HT-29 (cell line): ENCODE measurements at regions not wholly inside any gene's neighbourhood (a gene's known extent, or its start where the extent isn't known, plus 50 kb on each side); places are given as distances from the start of the nearest gene placed in this dataset.

Experiments
- DNase-seq: peaks from one replicate; pipeline ENCODE4 v3.0.0-alpha.2; 2015; ENCODE audit warnings: low spot score

DNA sequence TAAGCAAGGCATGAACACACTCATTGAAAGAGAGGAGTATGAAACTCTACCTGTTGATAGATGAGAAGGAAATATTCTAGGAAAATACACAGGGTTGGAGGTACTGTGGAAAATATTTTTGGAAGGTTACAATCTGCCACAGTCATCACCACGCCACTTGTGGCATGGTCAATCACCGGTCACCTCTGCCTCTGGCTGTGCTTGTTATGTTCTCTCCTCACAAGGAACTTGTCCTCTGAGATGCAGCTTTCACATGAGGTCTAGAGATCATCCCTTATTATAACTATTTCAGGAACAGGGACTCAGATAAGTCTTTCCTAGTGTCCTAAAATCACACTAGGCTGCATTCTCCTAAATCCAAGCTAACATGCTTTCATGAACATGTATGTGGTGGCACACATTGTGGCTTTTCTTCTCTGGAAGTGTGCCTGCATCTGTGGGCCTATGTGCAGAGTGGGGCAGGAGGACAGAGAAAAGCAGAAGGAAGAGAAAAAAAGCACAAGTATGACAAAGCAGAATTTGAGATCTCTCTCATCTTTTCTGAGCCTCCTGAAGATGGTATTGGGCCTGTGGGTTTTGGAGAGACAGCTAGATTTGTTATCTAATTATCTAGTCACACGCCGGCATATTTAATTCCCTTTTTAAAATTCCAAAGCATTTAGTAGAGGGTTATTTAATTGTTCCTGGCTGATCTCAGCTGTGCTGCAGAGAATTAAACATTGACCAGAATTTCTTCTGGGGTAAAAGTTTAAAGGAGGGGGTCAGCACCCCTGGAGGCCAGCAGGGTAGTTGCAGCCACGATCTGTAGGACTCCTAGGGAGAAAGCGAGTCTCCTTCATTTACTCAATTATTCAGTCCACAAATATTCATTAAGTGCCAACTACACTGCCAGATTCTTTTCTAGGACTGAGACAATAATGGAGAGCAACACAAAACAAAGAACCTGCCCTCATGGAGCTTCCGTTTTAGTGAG is 294.6 kb downstream of the RDH14 start:
- no peak for DNase-seq

DNA sequence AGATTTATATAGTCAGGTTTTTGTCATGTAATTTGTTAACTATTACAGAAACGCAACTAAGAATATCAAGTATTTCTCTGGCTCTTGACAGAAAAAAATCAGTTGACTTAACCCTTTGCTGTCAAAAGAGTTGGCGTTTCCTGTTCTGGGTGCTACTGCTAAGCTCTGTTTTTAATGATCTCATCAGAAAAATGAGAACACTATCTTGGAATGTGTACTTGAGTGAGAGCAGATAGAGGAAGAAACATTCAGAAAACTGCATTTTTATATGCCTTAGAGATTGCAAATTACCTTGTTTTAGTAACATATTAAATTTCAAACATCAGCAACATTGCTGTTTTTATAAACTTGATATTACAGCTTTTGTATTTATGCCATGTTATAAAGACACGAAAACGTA is 297.9 kb downstream of the RDH14 start:
- DNase-seq: no peak

DNA sequence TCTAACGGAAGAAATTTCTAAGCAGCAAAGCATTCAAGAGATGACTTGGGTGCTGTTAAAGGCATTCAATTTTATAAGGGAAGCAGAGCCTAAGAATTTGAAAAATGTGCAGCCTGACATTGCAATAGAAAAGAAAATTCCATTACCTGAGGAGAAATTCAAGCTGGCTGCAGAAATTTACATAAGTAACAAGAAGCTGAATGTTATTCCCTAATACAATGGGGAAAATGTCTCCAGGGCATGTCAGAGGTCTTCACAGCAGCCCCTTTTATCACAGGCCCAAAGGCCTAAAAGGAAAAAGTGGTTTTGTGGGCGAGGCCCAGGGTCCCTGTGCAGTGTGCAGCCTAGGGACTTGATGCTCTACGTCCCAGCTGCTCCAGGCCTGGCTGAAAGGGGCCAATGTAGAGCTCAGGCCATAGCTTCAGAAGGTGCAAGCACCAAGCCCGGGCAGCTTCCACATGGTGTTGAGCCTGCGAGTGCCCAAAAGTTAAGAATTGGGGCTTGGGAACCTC is 306.7 kb downstream of the RDH14 start:
- DNase-seq: no peak

DNA sequence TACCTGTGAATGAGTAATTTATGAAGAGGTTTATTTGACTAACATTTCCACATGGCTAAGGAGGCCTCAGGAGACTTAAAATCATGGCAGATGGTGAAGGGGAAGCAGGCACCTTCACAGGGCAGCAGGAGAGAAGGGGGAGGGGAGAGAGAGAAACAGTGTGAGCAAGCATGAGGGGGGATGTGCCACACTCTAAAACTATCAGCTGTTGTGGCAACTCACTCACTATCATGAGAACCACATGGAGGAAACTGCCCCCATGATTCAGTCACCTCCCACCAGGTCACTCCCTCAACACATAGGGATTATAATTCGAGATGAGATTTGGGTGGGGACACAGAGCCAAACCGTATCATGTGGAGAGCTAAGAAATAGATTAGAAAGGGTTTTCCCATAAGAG is 309.0 kb downstream of the RDH14 start:
- DNase-seq: no peak

- no peak for DNase-seq
These were observed 313.0 kb downstream of the RDH14 start for GRCh38 chr2:18247282-18248110.

GRCh38 chr2:18245375-18245774 is 315.1 kb downstream of the RDH14 start:
- DNase-seq: no peak

DNA sequence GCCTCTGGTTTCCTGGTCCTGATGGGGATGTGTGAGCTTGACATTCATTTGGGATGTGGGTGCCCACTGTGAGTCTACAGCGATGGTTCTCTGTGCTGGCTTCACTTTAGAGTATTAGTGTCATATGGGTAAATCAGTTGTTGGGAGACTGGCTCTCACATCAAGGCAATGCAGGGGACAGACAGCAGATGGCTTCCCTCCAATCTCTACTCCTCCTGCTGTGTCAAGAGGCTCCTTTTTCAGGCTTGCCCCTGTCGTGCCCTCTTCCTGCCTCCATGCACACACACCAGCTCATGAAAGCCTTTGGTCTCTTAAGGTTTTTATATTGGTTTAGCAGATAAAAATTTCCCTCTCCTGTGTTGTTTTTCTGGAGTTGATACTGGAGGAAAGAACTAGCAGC is 315.6 kb downstream of the RDH14 start:
- no peak for DNase-seq

DNA sequence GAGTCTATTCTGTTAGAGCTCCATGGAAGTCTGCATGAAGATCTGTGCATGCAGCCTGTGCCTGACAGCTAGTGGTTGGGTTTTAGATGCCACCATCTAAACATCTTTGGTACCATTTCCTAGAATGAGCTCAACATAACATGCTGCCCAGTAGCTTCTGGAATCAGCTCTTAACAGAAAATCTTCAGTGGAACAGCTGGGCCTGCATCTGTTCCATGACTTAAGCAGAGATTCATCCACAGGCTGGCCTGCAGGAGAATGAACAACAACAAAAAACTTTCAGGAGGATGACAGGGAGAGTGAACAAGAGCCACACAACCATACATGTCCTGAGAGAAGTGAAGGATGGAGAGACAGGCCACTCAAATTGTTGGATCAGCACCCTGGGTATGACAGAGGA is 316.6 kb downstream of the RDH14 start:
- no peak for DNase-seq

- no peak for DNase-seq
These were observed 317.7 kb downstream of the RDH14 start for GRCh38 chr2:18242716-18243115.

DNA sequence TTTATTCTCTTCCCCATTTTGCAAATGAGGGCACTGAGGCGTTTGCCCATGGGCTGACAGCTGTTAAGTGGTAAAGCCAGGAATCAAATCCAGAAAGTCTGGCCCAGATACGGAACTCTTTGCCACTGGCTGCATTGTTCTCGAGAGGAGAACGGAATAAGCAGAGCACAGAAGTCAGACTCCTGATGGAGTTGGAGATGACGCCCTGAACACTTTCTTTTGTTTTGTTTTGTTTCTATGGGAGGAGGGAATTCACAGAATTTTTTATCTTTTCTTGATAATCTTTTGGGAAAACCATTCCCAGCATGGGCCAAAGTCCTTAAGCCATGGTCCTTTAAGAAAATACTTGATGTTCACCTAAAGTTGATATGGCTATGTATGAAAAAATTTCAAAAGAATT is 322.2 kb downstream of the RDH14 start:
- DNase-seq: no peak

- DNase-seq: no peak
These were observed 323.2 kb downstream of the RDH14 start for GRCh38 chr2:18237298-18237697.

GRCh38 chr2:18232731-18233438 is 327.6 kb downstream of the RDH14 start:
- DNase-seq: peak; percentile 11

DNA sequence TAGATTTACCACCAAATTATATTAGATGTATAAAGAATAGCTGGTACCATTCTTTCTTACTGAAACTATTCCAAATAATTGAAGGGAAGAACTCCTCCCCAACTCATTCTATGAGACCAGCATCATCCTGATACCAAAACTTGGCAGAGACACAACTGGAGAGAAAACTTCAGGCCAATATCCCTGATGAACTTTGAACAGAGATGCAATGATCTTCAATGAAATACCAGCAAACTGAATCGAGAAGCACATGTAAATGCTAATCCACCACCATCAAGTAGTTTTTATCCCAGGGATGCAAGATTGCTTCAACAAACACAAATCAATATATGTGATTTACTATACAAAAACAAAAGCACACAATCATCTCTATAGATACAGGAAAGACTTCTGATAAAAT is 329.8 kb downstream of the RDH14 start:
- no peak for DNase-seq

- DNase-seq: no peak
These were observed 340.8 kb downstream of the RDH14 start for GRCh38 chr2:18219676-18220075.

- DNase-seq: no peak
These were observed 339.9 kb downstream of the KCNS3 start for GRCh38 chr2:18218160-18218933.

DNA sequence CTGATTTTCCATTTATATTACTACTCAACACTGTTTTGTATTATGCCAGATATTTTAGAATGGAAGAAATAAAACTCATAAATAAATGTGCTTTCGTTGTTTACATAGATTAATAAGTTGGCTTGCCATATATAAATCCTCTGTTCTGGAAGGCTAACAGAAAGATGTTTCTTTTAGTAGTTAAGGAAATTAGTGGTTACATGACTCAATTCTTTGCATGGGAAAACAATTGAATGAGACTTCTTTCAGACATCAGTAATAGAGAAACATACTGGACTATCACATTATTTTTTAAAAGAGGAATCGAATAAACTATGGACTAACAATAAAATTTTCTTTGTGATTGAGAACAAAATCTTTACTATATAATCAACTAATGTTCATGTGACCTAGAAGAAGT is 336.5 kb downstream of the KCNS3 start:
- no peak for DNase-seq

- no peak for DNase-seq
These were observed 335.5 kb downstream of the KCNS3 start for GRCh38 chr2:18213986-18214385.

DNA sequence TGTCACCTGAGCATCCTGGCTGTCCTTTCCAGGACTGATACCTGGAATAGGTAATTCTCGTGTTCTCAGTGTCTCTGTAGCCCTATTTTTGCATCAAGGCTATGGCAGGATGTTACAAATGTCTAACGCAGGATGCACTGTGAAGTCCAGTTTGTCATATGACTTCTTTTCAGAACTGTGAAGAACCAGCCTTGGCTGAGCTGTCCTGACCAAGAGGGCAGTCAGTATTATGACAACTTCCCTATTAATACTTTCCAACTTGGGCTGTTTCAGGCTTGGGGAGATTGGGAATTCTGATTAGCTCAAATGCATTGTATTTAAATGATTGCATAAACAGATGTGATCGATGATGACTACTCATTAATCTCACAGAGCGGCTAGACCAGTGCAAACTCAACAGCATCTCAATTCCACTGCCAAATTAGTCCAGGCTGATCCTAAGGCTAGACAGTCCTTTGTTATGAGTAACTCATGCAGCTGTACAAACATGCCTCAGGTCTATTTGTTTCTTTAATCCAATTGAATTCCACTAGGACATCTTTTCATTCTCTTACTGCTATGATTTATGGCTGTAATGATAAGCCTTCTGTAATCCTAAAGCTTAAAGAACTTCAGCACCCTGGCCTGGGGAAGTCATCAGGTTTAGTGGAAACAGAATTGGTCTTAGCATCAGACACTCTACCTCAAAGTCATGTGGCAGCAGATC is 331.6 kb downstream of the KCNS3 start:
- DNase-seq: no peak

DNA sequence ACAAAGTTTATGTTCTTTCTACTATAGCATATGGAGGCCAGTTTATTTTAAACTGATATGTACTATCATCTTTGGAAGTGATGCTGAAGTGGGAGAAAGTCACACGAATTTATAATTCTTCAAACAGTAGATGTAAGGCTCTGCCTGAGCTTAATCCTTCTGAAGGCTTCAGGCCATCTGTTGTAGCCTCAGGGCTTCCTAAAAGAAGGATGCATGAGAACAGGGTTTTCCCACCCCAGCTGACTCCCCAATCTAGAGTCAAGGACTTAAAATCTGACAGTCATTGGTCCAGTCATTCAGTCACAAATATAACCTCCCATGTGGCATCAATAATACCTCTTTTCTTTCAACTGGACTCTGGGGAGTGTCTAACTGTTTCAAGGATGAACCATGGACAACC is 330.5 kb downstream of the KCNS3 start:
- no peak for DNase-seq

- DNase-seq: no peak
These were observed 322.3 kb downstream of the KCNS3 start for GRCh38 chr2:18200771-18201170.
